Adrenal gland (tissue), 9 donors: ENCODE measurements at regions not wholly inside any gene's neighbourhood (a gene's known extent, or its start where the extent isn't known, plus 50 kb on each side); places are given as distances from the start of the nearest gene placed in this dataset.

ENCODE experiments used
- DNase-seq, 7 donors: peaks; one replicate each; pipeline ENCODE4 v3.0.0-alpha.2; 2019 to 2020
- H3K27ac ChIP-seq, 5 donors: fragments of 200-600 bp; sonication (generic) in 4 of 5; 1 replicate in 3 of 5; 2 replicates in 2 of 5; pipeline versions ENCODE4 v1.5.1 to v1.8.0; 2016 to 2020; ENCODE audit warnings: mild to moderate bottlenecking in 1 of 5
- H3K27me3 ChIP-seq: fragments of 200-600 bp; 2 replicates; pipeline ENCODE4 v1.8.0; 2021
- H3K36me3 ChIP-seq, 2 donors: fragments of 200-600 bp; replicated peaks in 1 of 2; 1 replicate in 1 of 2; 2 replicates in 1 of 2; pipeline versions ENCODE4 v1.5.1 to v1.8.0; 2018 to 2022
- H3K4me1 ChIP-seq, 2 donors: fragments of 200-600 bp; replicated peaks in 1 of 2; 1 replicate in 1 of 2; 2 replicates in 1 of 2; pipeline versions ENCODE4 v1.5.1 to v1.8.0; 2018 to 2021
- H3K4me3 ChIP-seq, 4 donors: fragments of 200-600 bp; sonication (generic) in 3 of 4; one replicate each; pipeline ENCODE4 v1.5.1; 2016 to 2018
- H3K9me3 ChIP-seq, 3 donors: fragments of 200-600 bp; sonication (generic) in 1 of 3; replicated peaks in 1 of 3; 1 replicate in 2 of 3; 2 replicates in 1 of 3; pipeline versions ENCODE4 v1.5.1 to v1.8.0; 2016 to 2021
- POLR2A ChIP-seq, 2 donors: fragments of 450-650 bp; IDR thresholded peaks; one replicate each; pipeline ENCODE4 v1.6.1; 2017; ENCODE audit warnings: antibody characterized with exemption in 2 of 2, mild to moderate bottlenecking in 2 of 2, moderate library complexity in 1 of 2
- WGBS, 4 donors: extraction: QIAGEN DNeasy Blood & Tissue Kit in 2 of 4; methylation state at CpG; one replicate each; pipeline versions ENCODE4 v1.1.5 to v1.1.7; 2013 to 2017; 5-methylcytosine and 5-hydroxymethylcytosine counted together
- intact Hi-C, 2 donors: fragments of 100-400 bp; cut with DNase I; formaldehyde crosslinking; loops; one replicate each; pipeline versions ENCODE4 v1.14.1 to v1.15.0; 2022 to 2023
- TF ChIP-seq, protein P1 (sequence below), 6 experiments: fragments of 450-650 bp in 4 of 6; fragments of 200-600 bp in 2 of 6; sonication (generic) in 1 of 6; IDR thresholded peaks; 1 replicate in 5 of 6; 2 replicates in 1 of 6; pipeline versions ENCODE4 v1.5.1 to v1.8.0; 2016 to 2021; ENCODE audit warnings: antibody characterized with exemption in 6 of 6, mild to moderate bottlenecking in 2 of 6, moderate library complexity in 1 of 6
- donor health status: healthy with polysubstance abuse.
- donor health status: Bipolar disorder and iron deficiency.
- donor health status: DM: yes; HTN: yes; CAD: no.
- donor health status: DM: no; HTN: no; CAD: no.
- donor health status: DM: no; HTN: no; CAD: no.

DNA sequence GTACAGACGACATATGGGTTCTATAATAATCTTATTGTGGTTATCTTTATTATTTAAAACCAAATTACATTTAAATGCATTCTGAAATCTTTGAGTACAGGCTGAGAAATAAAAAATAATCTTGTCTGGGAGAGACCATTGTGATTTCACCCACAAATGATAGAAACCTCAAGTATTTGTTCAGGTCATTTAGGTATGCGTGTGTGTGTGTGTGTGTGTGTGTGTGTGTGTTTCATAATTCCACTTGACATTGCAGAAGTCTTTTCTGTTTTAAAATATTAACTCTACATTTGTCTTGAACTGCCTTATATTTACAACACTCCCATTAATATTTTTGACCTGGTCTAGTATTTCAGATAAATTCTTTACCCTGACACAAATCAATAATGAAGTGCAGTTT is 126.9 kb downstream of the SPRY2 start:
- DNase-seq = no peak
- no peaks in the 10 kb centered on the region for H3K9me3 ChIP-seq
- intact Hi-C loops = no loop called here
- H3K27ac ChIP-seq = no peak overlapping the region
- no peak overlapping the region for H3K4me3 ChIP-seq
- TF ChIP-seq, protein P1, sequence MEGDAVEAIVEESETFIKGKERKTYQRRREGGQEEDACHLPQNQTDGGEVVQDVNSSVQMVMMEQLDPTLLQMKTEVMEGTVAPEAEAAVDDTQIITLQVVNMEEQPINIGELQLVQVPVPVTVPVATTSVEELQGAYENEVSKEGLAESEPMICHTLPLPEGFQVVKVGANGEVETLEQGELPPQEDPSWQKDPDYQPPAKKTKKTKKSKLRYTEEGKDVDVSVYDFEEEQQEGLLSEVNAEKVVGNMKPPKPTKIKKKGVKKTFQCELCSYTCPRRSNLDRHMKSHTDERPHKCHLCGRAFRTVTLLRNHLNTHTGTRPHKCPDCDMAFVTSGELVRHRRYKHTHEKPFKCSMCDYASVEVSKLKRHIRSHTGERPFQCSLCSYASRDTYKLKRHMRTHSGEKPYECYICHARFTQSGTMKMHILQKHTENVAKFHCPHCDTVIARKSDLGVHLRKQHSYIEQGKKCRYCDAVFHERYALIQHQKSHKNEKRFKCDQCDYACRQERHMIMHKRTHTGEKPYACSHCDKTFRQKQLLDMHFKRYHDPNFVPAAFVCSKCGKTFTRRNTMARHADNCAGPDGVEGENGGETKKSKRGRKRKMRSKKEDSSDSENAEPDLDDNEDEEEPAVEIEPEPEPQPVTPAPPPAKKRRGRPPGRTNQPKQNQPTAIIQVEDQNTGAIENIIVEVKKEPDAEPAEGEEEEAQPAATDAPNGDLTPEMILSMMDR (IDR thresholded peaks at IDR 0.05) = no peak
- no peak for TF ChIP-seq POLR2A (IDR thresholded peaks at IDR 0.05)
- no peaks in the 10 kb centered on the region for H3K27me3 ChIP-seq
- H3K36me3 ChIP-seq = no peaks in the 10 kb centered on the region
- 62 to 73% (median 67%) methylated on average over 2 of the region's 2 CpGs for WGBS, 4 donors
- no peaks in the 10 kb centered on the region for H3K4me1 ChIP-seq

DNA sequence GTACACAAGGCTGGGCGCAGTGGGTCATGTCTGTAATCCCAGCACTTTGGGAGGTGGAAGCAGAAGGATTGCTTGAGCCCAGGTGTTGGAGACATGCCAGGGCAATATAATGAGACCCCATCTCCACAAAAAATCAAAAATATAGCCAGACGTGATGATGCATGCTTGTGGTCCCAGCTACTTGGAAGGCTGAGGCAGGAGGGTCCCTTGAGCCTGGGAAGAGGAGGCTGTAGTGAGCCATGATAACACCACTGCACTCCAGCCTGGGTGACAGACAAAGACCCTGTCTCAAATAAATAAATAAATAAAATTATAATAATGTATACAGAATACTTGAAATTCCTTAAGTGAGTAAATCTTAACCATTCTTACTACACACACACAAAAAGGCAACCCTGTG is 127.7 kb downstream of the SPRY2 start:
- no peak for DNase-seq
- intact Hi-C loops = no loop called here
- no peaks in the 10 kb centered on the region for H3K9me3 ChIP-seq
- H3K4me1 ChIP-seq = no peaks in the 10 kb centered on the region
- WGBS, 4 donors = 88 to 98% (median 92%) methylated on average over 2 of the region's 2 CpGs
- TF ChIP-seq, protein P1 (IDR thresholded peaks at IDR 0.05) = no peak
- TF ChIP-seq POLR2A (IDR thresholded peaks at IDR 0.05) = no peak
- no peak overlapping the region for H3K4me3 ChIP-seq
- H3K27ac ChIP-seq = no peak overlapping the region
- H3K27me3 ChIP-seq = no peaks in the 10 kb centered on the region
- H3K36me3 ChIP-seq = no peaks in the 10 kb centered on the region

DNA sequence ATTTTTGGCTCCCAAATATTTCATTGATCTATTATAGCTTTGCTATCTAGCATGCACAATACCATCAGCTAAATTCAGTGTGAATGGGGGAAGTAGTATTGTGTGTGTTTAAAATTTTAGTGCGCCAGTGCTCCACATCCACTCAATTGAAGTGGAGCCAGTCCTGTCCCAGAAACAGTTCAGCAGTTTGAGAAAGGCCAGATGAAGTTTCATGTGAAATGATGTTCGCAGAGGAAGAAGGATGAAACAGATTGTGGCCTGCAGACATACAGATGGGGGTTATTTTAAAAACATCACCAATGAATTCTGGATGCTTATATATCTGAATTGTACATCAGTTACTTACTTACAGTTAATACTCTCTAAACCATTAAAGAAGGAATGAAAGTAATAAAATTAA is 129.4 kb downstream of the SPRY2 start:
- Histone ChIP-seq H3K27ac (no peak overlapping the region), H3K4me3 (no peak overlapping the region), H3K27me3 (no peaks in the 10 kb centered on the region), H3K4me1 (no peaks in the 10 kb centered on the region), H3K36me3 (no peaks in the 10 kb centered on the region), H3K9me3 (no peaks in the 10 kb centered on the region)
- WGBS, 4 donors = 82 to 89% (median 87%) methylated on average over 2 of the region's 2 CpGs
- TF ChIP-seq, protein P1 (IDR thresholded peaks at IDR 0.05) = no peak
- TF ChIP-seq POLR2A (IDR thresholded peaks at IDR 0.05) = no peak
- no peak for DNase-seq
- intact Hi-C loops = no loop called here

DNA sequence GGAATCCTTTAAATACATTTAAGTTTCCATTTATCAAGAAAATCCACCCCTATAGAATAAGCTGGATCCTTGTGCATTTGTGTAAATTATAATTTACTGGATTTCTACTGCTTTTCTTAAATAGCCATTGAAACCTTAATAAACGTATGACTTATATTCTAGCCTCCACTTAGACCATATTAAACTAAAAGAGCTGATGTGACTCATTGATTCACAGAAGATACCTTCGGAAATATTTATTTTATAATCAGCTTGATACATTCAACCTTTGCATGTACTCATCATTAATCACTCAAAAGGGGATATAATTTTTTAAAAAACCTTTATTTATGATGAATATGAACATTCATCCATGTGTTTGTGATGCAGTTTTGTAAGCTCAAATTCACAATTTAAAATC is 136.3 kb downstream of the SPRY2 start:
- Histone ChIP-seq H3K9me3 (no peaks in the 10 kb centered on the region), H3K36me3 (no peaks in the 10 kb centered on the region), H3K4me1 (no peaks in the 10 kb centered on the region), H3K27me3 (no peaks in the 10 kb centered on the region), H3K27ac (no peak overlapping the region), H3K4me3 (no peak overlapping the region)
- 70 to 78% (median 74%) methylated on average over 2 of the region's 2 CpGs for WGBS, 4 donors
- intact Hi-C loops = no loop called here
- TF ChIP-seq, protein P1 (IDR thresholded peaks at IDR 0.05) = no peak
- no peak for TF ChIP-seq POLR2A (IDR thresholded peaks at IDR 0.05)
- no peak for DNase-seq
